ENCODE measurements at regions not wholly inside any gene's neighbourhood (a gene's known extent, or its start where the extent isn't known, plus 50 kb on each side); places are given as distances from the start of the nearest gene placed in this dataset.

DNA sequence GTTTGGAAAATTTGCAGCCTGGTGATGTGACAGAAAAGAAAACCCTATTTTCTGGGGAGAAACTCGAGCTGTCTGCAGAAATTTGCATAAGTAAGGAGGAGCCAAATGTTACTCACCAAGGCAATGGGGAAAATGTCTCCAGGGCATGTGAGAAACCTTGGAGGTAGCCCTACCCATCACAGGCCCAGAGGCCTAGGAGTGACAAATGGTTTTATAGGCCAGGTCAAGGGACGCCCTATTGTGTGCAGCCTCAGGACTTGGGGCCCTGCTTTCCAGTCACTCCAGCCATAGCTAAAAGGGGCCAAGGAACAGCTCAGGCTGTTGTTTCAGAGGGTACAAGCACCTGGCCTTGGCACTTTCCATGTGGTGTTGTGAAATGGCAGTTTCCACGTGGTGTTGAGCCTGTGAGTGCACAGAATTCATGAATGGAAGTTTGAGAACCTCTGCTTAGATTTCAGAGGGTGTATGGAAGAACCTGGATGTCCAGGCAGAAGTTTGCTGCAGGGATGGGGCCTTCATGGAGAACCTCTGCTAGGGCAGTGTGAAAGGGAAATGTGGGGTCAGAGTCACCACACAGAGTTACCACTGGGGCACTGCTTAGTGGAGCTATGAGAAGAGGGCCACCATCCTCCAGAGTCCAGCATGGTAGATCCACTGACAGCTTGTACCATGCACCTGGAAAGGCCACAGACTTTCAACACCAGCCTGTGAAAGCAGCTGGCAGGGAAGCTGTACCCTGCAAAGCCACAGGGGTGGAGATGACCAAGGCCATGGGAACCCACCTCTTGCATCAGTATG, 637.6 kb upstream of the EPHA5 start:
- TF ChIP-seq EP300 (IDR thresholded peaks at IDR 0.05): no peak
- TF ChIP-seq POLR2A (IDR thresholded peaks at IDR 0.05): no peak
